Neural cell (in vitro differentiated cells): ENCODE measurements at regions not wholly inside any gene's neighbourhood (a gene's known extent, or its start where the extent isn't known, plus 50 kb on each side); places are given as distances from the start of the nearest gene placed in this dataset.
A peak's percentile ranks its signal among the peaks of the same experiment; 100 is the strongest.

Experiments used
- H2AFZ ChIP-seq: fragments of 200-600, 300-800 bp; sonication (generic), shearing (Covaris generic); 2 replicates; pipeline ENCODE4 v1.6.0; 2014; ENCODE audit warnings: low read depth, mild to moderate bottlenecking, antibody characterized with exemption, low read length, moderate library complexity
- H3F3A ChIP-seq: fragments of 200-600 bp; shearing (Covaris generic); 2 replicates; pipeline ENCODE4 v1.6.1; 2016; ENCODE audit warnings: mild to moderate bottlenecking, moderate library complexity, mixed read lengths, antibody characterized with exemption, low read length; ENCODE audit not compliant: insufficient read depth, poor library complexity, severe bottlenecking
- H3K27ac ChIP-seq: fragments of 200-600, 300-800 bp; sonication (generic), shearing (Covaris generic); 2 replicates; pipeline ENCODE4 v1.5.1; 2014; ENCODE audit warnings: mild to moderate bottlenecking, low read length, moderate library complexity
- H3K27me3 ChIP-seq: fragments of 300-800, 200-600 bp; sonication (generic), shearing (Covaris generic); 2 replicates; pipeline ENCODE4 v1.6.0; 2014; ENCODE audit warnings: mild to moderate bottlenecking, low read depth, low read length, moderate library complexity; ENCODE audit not compliant: insufficient read depth
- H3K36me3 ChIP-seq: fragments of 300-800, 200-600 bp; sonication (generic), shearing (Covaris generic); 2 replicates; pipeline ENCODE4 v1.5.1; 2014; ENCODE audit warnings: mild to moderate bottlenecking, antibody characterized with exemption, low read length, moderate library complexity; ENCODE audit not compliant: insufficient read depth
- H3K4me2 ChIP-seq: fragments of 300-800, 200-600 bp; sonication (generic), shearing (Covaris generic); 2 replicates; pipeline ENCODE4 v1.6.0; 2014; ENCODE audit warnings: mild to moderate bottlenecking, low read length
- H3K4me3 ChIP-seq: fragments of 300-800, 200-600 bp; sonication (generic), shearing (Covaris generic); 2 replicates; pipeline ENCODE4 v1.5.1; 2014; ENCODE audit warnings: mild to moderate bottlenecking, low read length, moderate library complexity
- H3K79me2 ChIP-seq: fragments of 200-600 bp; shearing (Covaris generic); replicated peaks from 2 replicates; pipeline ENCODE4 v1.6.0; 2014; ENCODE audit warnings: mild to moderate bottlenecking, low read length, moderate library complexity; ENCODE audit not compliant: insufficient read depth
- H3K9ac ChIP-seq: fragments of 300-800, 200-600 bp; sonication (generic), shearing (Covaris generic); 2 replicates; pipeline ENCODE4 v1.6.1; 2016; ENCODE audit warnings: mild to moderate bottlenecking, low read length, mixed read lengths
- H3K9me2 ChIP-seq: fragments of 200-600 bp; shearing (Covaris generic); 2 replicates; pipeline ENCODE4 v1.6.1; 2016; ENCODE audit warnings: mild to moderate bottlenecking, low read length, mixed read lengths; ENCODE audit not compliant: insufficient read depth
- H3K9me3 ChIP-seq: fragments of 200-600, 300-800 bp; sonication (generic), shearing (Covaris generic); 2 replicates; pipeline ENCODE4 v1.6.1; 2016; ENCODE audit warnings: mild to moderate bottlenecking, mixed run types, low read length, moderate library complexity, mixed read lengths
- H4K20me1 ChIP-seq: fragments of 200-600 bp; shearing (Covaris generic); 2 replicates; pipeline ENCODE4 v1.6.1; 2016; ENCODE audit warnings: mild to moderate bottlenecking, mixed run types; ENCODE audit not compliant: insufficient read depth
- EP300 ChIP-seq: fragments of 450-650 bp; conservative IDR thresholded peaks from 2 replicates; pipeline ENCODE4 v1.6.1; 2014; ENCODE audit warnings: antibody characterized with exemption, mild to moderate bottlenecking, moderate library complexity; ENCODE audit not compliant: poor library complexity, severe bottlenecking
- EZH2 ChIP-seq: fragments of 200-600, 300-800 bp; shearing (Covaris generic), sonication (generic); IDR thresholded peaks from 2 replicates; pipeline ENCODE4 v1.6.1; 2014; ENCODE audit warnings: antibody characterized with exemption, low read length, borderline replicate concordance, mild to moderate bottlenecking; ENCODE audit not compliant: insufficient read depth, poor library complexity, severe bottlenecking
- MXI1 ChIP-seq: fragments of 450-650 bp; conservative IDR thresholded peaks from 2 replicates; pipeline ENCODE4 v1.6.1; 2014; ENCODE audit warnings: antibody characterized with exemption, mild to moderate bottlenecking; ENCODE audit not compliant: poor library complexity, severe bottlenecking
- POLR2AphosphoS5 ChIP-seq: IDR thresholded peaks from 2 replicates; pipeline ENCODE4 v1.6.1; 2012
- RAD21 ChIP-seq: fragments of 450-650 bp; conservative IDR thresholded peaks from 2 replicates; pipeline ENCODE4 v1.6.1; 2014; ENCODE audit warnings: antibody characterized with exemption, mild to moderate bottlenecking, moderate library complexity
- SMC3 ChIP-seq: fragments of 450-650 bp; conservative IDR thresholded peaks from 2 replicates; pipeline ENCODE4 v1.6.1; 2014; ENCODE audit warnings: antibody characterized with exemption, mild to moderate bottlenecking, moderate library complexity; ENCODE audit not compliant: poor library complexity
- TAF1 ChIP-seq: IDR thresholded peaks from 2 replicates; pipeline ENCODE4 v1.6.1; 2012; ENCODE audit warnings: low read depth
- TF ChIP-seq, protein P1 (sequence below): fragments of 450-650 bp; IDR thresholded peaks from 2 replicates; pipeline ENCODE4 v1.5.1; 2014; ENCODE audit warnings: antibody characterized with exemption, mild to moderate bottlenecking, moderate library complexity; ENCODE audit not compliant: poor library complexity, severe bottlenecking
- TF ChIP-seq, protein P2 (sequence below): IDR thresholded peaks from 2 replicates; pipeline ENCODE4 v1.6.1; 2012; ENCODE audit warnings: borderline replicate concordance

DNA sequence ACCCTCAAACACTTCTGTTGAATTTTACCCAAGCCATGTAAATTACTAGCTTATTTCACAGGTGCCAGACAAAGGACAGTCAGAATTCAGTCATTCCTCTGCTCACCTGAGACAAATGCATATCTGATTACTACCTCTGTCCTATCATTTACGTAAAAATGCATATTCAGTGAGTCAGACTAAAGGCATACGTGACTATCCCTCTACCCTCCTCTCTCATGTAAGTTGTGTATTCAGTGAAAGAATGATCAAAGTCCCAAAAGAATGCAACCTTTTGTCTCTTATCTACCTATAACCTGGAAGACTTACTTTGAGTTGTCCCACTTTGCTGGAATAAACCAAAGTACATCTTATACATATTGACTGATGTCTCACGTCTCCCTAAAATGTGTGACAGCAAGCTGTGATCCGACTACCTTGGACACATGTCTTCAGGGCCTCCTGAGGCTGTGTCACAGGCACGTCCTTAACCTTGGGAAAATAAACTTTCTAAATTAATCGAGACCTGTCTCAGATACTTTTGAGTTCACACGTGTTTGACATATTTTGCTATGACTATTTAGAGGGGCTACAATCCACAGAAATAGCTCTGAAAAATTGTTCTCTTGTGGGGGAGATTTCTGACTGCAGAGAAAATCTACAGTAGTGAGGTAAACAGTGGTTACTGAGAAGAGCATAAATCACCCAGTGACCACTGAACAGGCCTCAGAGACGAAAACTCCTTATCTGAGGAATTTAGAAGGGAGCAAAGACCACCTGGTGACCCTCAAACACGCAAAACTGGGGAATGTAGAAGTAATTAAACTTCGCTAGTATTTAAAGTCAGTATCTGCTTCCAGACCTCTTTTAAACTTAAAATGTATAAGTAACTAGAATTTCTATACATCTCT, 1575.8 kb downstream of the STIM2 start:
- H3F3A ChIP-seq, result no peaks in the 10 kb centered on the region
- no peaks in the 10 kb centered on the region for H3K9me3 ChIP-seq
- H3K9me2 ChIP-seq, result no peaks in the 10 kb centered on the region
- H3K79me2 ChIP-seq, result no peaks in the 10 kb centered on the region
- H3K27ac ChIP-seq, result no peak overlapping the region
- H3K27me3 ChIP-seq, result no peaks in the 10 kb centered on the region
- no peak overlapping the region for H3K4me3 ChIP-seq
- no peak overlapping the region for H2AFZ ChIP-seq
- no peak overlapping the region for H3K4me2 ChIP-seq
- no peaks in the 10 kb centered on the region for H3K36me3 ChIP-seq
- H3K9ac ChIP-seq, result no peak overlapping the region
- H4K20me1 ChIP-seq, result no peaks in the 10 kb centered on the region
- TF ChIP-seq EP300 (no peak), TAF1 (no peak), SMC3 (no peak), RAD21 (no peak), EZH2 (no peak), MXI1 (no peak), POLR2AphosphoS5 (no peak)
- TF ChIP-seq, protein P1, sequence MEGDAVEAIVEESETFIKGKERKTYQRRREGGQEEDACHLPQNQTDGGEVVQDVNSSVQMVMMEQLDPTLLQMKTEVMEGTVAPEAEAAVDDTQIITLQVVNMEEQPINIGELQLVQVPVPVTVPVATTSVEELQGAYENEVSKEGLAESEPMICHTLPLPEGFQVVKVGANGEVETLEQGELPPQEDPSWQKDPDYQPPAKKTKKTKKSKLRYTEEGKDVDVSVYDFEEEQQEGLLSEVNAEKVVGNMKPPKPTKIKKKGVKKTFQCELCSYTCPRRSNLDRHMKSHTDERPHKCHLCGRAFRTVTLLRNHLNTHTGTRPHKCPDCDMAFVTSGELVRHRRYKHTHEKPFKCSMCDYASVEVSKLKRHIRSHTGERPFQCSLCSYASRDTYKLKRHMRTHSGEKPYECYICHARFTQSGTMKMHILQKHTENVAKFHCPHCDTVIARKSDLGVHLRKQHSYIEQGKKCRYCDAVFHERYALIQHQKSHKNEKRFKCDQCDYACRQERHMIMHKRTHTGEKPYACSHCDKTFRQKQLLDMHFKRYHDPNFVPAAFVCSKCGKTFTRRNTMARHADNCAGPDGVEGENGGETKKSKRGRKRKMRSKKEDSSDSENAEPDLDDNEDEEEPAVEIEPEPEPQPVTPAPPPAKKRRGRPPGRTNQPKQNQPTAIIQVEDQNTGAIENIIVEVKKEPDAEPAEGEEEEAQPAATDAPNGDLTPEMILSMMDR, result no peak
- TF ChIP-seq, protein P2, sequence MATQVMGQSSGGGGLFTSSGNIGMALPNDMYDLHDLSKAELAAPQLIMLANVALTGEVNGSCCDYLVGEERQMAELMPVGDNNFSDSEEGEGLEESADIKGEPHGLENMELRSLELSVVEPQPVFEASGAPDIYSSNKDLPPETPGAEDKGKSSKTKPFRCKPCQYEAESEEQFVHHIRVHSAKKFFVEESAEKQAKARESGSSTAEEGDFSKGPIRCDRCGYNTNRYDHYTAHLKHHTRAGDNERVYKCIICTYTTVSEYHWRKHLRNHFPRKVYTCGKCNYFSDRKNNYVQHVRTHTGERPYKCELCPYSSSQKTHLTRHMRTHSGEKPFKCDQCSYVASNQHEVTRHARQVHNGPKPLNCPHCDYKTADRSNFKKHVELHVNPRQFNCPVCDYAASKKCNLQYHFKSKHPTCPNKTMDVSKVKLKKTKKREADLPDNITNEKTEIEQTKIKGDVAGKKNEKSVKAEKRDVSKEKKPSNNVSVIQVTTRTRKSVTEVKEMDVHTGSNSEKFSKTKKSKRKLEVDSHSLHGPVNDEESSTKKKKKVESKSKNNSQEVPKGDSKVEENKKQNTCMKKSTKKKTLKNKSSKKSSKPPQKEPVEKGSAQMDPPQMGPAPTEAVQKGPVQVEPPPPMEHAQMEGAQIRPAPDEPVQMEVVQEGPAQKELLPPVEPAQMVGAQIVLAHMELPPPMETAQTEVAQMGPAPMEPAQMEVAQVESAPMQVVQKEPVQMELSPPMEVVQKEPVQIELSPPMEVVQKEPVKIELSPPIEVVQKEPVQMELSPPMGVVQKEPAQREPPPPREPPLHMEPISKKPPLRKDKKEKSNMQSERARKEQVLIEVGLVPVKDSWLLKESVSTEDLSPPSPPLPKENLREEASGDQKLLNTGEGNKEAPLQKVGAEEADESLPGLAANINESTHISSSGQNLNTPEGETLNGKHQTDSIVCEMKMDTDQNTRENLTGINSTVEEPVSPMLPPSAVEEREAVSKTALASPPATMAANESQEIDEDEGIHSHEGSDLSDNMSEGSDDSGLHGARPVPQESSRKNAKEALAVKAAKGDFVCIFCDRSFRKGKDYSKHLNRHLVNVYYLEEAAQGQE, result no peak

DNA sequence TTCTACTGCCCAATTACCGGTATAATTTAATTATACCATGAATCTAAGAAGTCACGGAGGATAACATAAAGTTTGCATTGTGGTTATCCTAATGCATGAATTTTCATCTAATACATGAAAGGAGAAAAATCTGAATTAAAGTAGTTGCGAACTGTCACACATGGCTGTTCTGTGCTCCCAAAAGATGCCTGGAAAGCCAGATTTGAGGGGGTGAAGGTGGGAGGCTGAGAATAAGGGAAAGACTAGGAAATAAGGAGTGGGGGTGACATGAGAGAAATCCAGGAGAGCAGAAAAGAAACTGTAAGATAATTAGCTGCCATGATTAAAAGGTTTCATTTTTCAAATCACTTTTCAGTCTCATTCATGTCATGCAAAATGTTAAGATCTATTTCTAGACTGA, 1582.7 kb downstream of the STIM2 start:
- H3K9me2 ChIP-seq, result no peaks in the 10 kb centered on the region
- no peak overlapping the region for H3K9ac ChIP-seq
- H4K20me1 ChIP-seq, result no peaks in the 10 kb centered on the region
- H3K9me3 ChIP-seq, result no peaks in the 10 kb centered on the region
- no peaks in the 10 kb centered on the region for H3K27me3 ChIP-seq
- no peak overlapping the region for H3K4me2 ChIP-seq
- no peak overlapping the region for H3K4me3 ChIP-seq
- H3K27ac ChIP-seq, result peak overlapping the region; percentile 44
- H2AFZ ChIP-seq, result no peak overlapping the region
- no peaks in the 10 kb centered on the region for H3K79me2 ChIP-seq
- no peaks in the 10 kb centered on the region for H3F3A ChIP-seq
- TF ChIP-seq, protein P2, result no peak
- TF ChIP-seq, protein P1, result no peak
- no peaks in the 10 kb centered on the region for H3K36me3 ChIP-seq
